Keratinocyte (primary cell): ENCODE measurements at regions not wholly inside any gene's neighbourhood (a gene's known extent, or its start where the extent isn't known, plus 50 kb on each side); places are given as distances from the start of the nearest gene placed in this dataset.

Source experiments
- DNase-seq: peaks from one replicate; pipeline ENCODE4 v3.0.0-alpha.2; 2011; ENCODE audit warnings: low read depth, missing footprints, low spot score
- FAIRE-seq: peaks from 2 replicates; lab custom pipeline; 2011; peaks lifted over from hg19 to GRCh38; lab: Jason Lieb, UNC
- H2AFZ ChIP-seq: 2 replicates; pipeline ENCODE4 v1.6.0; 2012; ENCODE audit warnings: low read length, control low read depth, inconsistent platforms; ENCODE audit not compliant: control insufficient read depth
- H3K27ac ChIP-seq: 2 replicates; pipeline ENCODE4 v1.5.1; 2011; ENCODE audit warnings: low read length; ENCODE audit not compliant: control insufficient read depth, insufficient read depth
- H3K27me3 ChIP-seq: 3 replicates; pipeline ENCODE4 v1.6.0; 2011; ENCODE audit warnings: low read length; ENCODE audit not compliant: control insufficient read depth, insufficient read depth; ENCODE audit errors: extremely low read depth
- H3K36me3 ChIP-seq, 2 experiments: 2 replicates in 1 of 2; 3 replicates in 1 of 2; pipeline ENCODE4 v1.5.1; 2011; ENCODE audit warnings: low read length in 2 of 2, mild to moderate bottlenecking in 1 of 2; ENCODE audit not compliant: control insufficient read depth in 2 of 2, insufficient read depth in 2 of 2; ENCODE audit errors: extremely low read depth in 1 of 2
- H3K4me1 ChIP-seq: 3 replicates; pipeline ENCODE4 v1.5.1; 2011; ENCODE audit warnings: low read length; ENCODE audit not compliant: control insufficient read depth, insufficient read depth; ENCODE audit errors: extremely low read depth
- H3K4me2 ChIP-seq: 3 replicates; pipeline ENCODE4 v1.6.0; 2011; ENCODE audit warnings: low read depth, low read length; ENCODE audit not compliant: control insufficient read depth, insufficient read depth; ENCODE audit errors: extremely low read depth
- H3K4me3 ChIP-seq, 3 experiments: fragments of 200-600 bp in 1 of 3; sonication (generic) in 1 of 3; 2 replicates in 2 of 3; 3 replicates in 1 of 3; pipeline ENCODE4 v1.5.1; 2011 to 2016; ENCODE audit warnings: low read length in 3 of 3, mild to moderate bottlenecking in 3 of 3, control low read depth in 2 of 3, inconsistent platforms in 1 of 3, low read depth in 1 of 3, mixed read lengths in 1 of 3, mixed run types in 1 of 3, moderate library complexity in 1 of 3; ENCODE audit not compliant: control insufficient read depth in 2 of 3, insufficient read depth in 2 of 3; ENCODE audit errors: extremely low read depth in 1 of 3
- H3K79me2 ChIP-seq: 2 replicates; pipeline ENCODE4 v1.6.0; 2012; ENCODE audit warnings: low read length; ENCODE audit not compliant: control insufficient read depth, insufficient read depth
- H3K9ac ChIP-seq: 3 replicates; pipeline ENCODE4 v1.6.0; 2011; ENCODE audit warnings: low read length; ENCODE audit not compliant: control insufficient read depth, insufficient read depth; ENCODE audit errors: extremely low read depth
- H3K9me1 ChIP-seq: 3 replicates; pipeline ENCODE4 v1.6.0; 2011; ENCODE audit warnings: low read length; ENCODE audit not compliant: control insufficient read depth, insufficient read depth; ENCODE audit errors: extremely low read depth
- H3K9me3 ChIP-seq: 2 replicates; pipeline ENCODE4 v1.5.1; 2012; ENCODE audit warnings: low read depth, low read length; ENCODE audit not compliant: control insufficient read depth
- H4K20me1 ChIP-seq: 3 replicates; pipeline ENCODE4 v1.6.0; 2011; ENCODE audit warnings: low read length; ENCODE audit not compliant: control insufficient read depth, insufficient read depth; ENCODE audit errors: extremely low read depth
- EZH2 ChIP-seq: IDR thresholded peaks from one replicate; pipeline ENCODE4 v1.6.1; 2012; ENCODE audit warnings: inconsistent platforms, mild to moderate bottlenecking, low read length, moderate library complexity
- dilution Hi-C: fragments of 300-500 bp; cut with MboI; formaldehyde crosslinking; loops from one replicate; pipeline ENCODE4 v1.7.0; 2020; ENCODE audit warnings: low sequenced_read_pairs; ENCODE audit not compliant: extremely low pct_ligation_motif_present
- TF ChIP-seq, protein P1 (sequence below), 3 experiments: IDR thresholded peaks in 1 of 3; conservative IDR thresholded peaks in 1 of 3; optimal IDR thresholded peaks in 1 of 3; 2 replicates in 2 of 3; 3 replicates in 1 of 3; pipeline versions ENCODE3 to v1.5.1; 2011; ENCODE audit warnings: low read length in 3 of 3, mild to moderate bottlenecking in 3 of 3, moderate library complexity in 2 of 3, control low read depth in 1 of 3, inconsistent platforms in 1 of 3; ENCODE audit not compliant: insufficient read depth in 2 of 3; ENCODE audit errors: extremely low read depth in 1 of 3

DNA sequence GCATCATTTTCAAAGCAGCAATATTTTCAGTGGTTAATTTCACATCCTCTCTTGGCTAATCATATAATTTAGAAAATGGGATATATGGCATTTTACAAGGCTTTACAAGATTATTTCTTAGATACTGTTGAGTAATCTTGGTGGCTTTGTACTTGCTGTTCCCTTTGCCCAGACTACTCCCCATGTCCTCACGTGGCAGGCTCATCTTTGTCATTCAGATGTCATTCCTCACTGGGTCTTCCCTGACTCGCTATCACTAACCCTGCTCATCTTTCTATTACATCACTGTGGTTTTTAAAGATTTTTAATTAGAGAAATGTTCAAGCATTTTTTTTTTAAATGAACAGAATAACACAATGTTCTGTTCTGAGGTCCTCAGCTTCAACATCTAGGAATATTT, 240.0 kb upstream of the IRX5 start:
- dilution Hi-C loops, result no loop called here

DNA sequence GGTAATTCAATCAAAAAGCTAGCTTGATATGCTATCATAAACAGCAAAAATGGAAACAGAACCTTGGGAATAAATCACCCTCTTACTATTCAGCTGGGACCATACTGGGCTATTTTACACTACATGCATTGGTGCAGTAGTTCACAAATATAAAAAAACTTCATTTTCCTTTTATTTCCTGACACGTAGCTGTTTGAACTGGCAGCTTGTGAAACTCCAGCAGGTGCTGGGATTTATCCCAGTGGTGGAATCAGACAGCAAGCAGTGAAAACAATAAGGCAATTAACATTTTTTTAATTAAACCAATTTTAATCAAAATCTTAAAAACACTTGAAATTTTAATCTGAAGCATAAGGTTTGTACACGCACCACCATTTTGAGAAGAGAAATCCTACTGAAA, 240.4 kb upstream of the IRX5 start:
- no peak for DNase-seq
- H3K4me3 ChIP-seq, result no peak overlapping the region
- H3K9me1 ChIP-seq, result no peaks in the 10 kb centered on the region
- dilution Hi-C loops, result no loop called here
- TF ChIP-seq, protein P1, sequence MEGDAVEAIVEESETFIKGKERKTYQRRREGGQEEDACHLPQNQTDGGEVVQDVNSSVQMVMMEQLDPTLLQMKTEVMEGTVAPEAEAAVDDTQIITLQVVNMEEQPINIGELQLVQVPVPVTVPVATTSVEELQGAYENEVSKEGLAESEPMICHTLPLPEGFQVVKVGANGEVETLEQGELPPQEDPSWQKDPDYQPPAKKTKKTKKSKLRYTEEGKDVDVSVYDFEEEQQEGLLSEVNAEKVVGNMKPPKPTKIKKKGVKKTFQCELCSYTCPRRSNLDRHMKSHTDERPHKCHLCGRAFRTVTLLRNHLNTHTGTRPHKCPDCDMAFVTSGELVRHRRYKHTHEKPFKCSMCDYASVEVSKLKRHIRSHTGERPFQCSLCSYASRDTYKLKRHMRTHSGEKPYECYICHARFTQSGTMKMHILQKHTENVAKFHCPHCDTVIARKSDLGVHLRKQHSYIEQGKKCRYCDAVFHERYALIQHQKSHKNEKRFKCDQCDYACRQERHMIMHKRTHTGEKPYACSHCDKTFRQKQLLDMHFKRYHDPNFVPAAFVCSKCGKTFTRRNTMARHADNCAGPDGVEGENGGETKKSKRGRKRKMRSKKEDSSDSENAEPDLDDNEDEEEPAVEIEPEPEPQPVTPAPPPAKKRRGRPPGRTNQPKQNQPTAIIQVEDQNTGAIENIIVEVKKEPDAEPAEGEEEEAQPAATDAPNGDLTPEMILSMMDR (optimal IDR thresholded peaks at IDR 0.05 in 1 of 3, IDR thresholded peaks at IDR 0.05 in 1 of 3, conservative IDR thresholded peaks at IDR 0.05 in 1 of 3; ENCODE audit: extremely low read depth in 1 of 3, insufficient read depth in 2 of 3, low read length in 3 of 3), result no peak
- TF ChIP-seq EZH2, result no peak
- no peak overlapping the region for H3K27ac ChIP-seq
- no peaks in the 10 kb centered on the region for H3K36me3 ChIP-seq
- no peak for FAIRE-seq
- no peaks in the 10 kb centered on the region for H3K4me1 ChIP-seq
- no peaks in the 10 kb centered on the region for H3K27me3 ChIP-seq
- no peaks in the 10 kb centered on the region for H3K79me2 ChIP-seq
- no peaks in the 10 kb centered on the region for H3K9me3 ChIP-seq
- no peak overlapping the region for H3K9ac ChIP-seq
- no peak overlapping the region for H3K4me2 ChIP-seq
- H2AFZ ChIP-seq, result no peak overlapping the region
- no peaks in the 10 kb centered on the region for H4K20me1 ChIP-seq

More for the DNA sequence above, 240.0 kb upstream of the IRX5 start:
- DNase-seq (no peak), FAIRE-seq (no peak)
- TF ChIP-seq EZH2, result no peak
- TF ChIP-seq, protein P1 (optimal IDR thresholded peaks at IDR 0.05 in 1 of 3, IDR thresholded peaks at IDR 0.05 in 1 of 3, conservative IDR thresholded peaks at IDR 0.05 in 1 of 3; ENCODE audit: extremely low read depth in 1 of 3, insufficient read depth in 2 of 3, low read length in 3 of 3), result no peak
- Histone ChIP-seq H4K20me1 (no peaks in the 10 kb centered on the region), H3K9me3 (no peaks in the 10 kb centered on the region), H3K9me1 (no peaks in the 10 kb centered on the region), H3K4me1 (no peaks in the 10 kb centered on the region), H3K36me3 (no peaks in the 10 kb centered on the region), H3K9ac (no peak overlapping the region), H3K79me2 (no peaks in the 10 kb centered on the region), H3K4me2 (no peak overlapping the region), H3K27ac (no peak overlapping the region), H3K4me3 (no peak overlapping the region), H3K27me3 (no peaks in the 10 kb centered on the region), H2AFZ (no peak overlapping the region)
